GM21529 (cell line): ENCODE measurements at regions not wholly inside any gene's neighbourhood (a gene's known extent, or its start where the extent isn't known, plus 50 kb on each side); places are given as distances from the start of the nearest gene placed in this dataset.
"Not testable (repeated sequence)": the region's sequence is repeated elsewhere in the genome, so short reads cannot be mapped to it uniquely, and the experiment has no call there.

ENCODE experiments used
- ATAC-seq: cut with Tn5 transposase; IDR thresholded peaks from one replicate; pipeline ENCODE4 v1.9.1; 2021; ENCODE audit not compliant: unreplicated experiment

DNA sequence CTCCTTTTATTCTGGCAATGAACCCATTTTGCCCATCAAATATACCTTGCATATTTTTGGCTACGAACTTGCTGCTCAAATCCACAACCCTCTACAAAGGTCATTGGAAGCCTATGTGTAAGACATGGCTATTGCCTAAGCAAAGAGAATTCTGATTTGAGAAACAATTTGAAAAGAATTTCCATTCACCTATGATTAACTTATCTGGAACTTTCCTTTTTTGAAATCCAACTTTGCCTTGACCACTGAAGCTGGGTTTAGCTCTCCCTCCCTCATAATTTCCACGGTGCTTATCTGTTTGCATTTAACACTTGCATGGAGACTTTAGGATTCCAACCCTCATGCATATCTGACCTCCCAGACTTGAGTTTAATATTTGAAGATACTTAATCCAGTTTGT, 1514.7 kb upstream of the SLC10A2 start:
- no peak for ATAC-seq

DNA sequence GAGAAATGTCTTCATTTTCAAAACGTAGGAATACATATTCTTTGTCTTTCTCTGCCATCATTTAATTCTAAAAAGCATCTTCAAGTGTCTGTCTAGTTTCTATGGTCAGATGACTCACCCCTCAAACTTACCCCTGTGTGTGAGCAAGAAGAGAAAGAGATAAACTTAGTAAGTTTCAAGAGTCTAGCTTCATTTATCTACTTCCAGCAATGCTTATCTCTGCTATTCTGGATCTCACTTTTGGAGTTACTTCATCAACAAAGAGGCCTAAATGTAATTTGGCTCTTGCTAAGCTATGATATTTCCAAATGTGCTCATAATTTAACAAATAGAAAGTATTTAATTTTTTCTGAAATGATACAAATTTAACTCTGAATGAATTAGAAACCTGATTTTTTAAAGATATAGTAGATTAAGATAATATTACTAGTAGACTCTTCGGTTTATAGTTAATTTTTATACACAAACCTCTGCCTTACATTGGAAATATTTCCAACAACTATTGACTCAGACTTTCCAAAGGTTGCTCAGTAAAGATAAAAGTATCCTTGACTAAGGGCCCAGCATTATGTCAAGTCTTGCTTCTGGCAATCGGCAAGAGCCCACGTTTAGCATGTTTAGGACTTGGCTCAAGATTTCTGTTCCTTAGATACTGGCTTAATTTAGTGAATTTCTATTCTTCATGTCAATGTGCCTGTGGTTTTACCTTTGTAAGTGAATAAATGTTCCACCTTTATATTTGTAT, 1511.0 kb upstream of the SLC10A2 start:
- no peak for ATAC-seq

DNA sequence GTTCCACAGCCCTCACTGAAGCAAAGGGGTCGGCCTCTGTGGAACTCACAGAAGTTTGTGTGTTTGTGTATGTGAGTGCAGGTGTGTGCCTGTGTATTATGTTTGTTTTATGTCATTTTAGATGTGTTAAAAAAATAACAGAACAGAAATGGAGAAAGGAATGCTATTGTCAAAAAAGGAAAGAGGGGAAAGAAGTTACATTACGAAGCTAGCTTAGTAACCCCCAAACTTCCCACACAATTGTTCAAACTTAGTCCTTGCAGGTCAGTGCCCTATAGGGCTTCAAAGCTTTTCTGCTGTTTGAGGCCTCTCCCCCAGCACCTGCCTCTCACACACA, 1505.6 kb upstream of the SLC10A2 start:
- no peak for ATAC-seq

DNA sequence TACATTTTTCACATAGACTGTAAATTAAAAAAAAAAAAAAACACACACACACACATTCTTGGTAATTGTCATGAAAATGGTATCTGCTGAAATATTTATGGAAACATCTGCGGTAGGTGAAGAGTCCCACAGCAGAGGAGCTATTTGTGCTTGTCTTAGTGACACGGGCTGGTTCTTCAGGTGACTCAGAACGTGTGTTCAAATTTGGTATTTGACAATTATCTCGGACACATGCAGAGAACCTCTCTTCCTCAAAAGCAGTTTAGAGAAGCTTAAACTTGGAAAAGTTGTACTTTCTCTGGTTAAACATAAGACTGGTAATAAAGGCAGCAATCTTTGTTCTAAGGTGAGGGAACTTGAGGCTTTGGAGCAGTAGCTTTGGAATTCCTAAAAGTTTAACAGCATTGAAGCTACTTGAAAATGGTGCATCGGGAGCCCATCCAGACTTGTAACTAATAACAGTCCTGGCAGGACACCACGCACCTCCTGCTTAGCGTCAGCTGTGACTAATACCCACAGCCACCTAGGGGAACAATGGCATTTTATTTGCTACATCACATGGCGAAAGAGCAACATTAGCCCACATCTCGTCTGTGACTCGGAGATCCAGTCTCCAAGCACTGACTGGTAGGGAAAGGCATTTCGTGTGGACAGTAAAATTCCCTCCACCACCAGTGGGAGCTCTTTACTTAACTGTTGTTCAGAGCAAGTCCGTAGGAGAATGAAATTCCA, 1505.1 kb upstream of the SLC10A2 start:
- ATAC-seq, result no peak

DNA sequence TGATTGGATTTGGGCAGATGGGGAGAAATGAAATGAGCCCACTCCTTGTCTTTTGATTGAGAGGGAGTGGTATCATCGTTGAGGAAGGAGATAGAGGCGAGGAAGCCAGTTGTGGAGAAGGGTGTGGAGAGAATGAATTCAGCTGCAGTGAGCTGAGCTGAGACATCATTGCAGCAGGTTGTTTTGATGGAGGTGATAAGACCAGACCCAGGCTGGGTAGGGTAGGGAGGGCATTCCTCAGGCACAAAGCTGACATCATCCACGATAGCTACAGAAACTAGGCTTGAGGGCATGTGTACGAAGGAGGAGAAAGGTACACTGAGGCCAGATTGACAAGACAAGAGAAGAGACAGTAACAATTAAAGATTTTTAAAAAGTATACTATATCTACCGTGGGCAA, 1500.9 kb upstream of the SLC10A2 start:
- ATAC-seq, result no peak

DNA sequence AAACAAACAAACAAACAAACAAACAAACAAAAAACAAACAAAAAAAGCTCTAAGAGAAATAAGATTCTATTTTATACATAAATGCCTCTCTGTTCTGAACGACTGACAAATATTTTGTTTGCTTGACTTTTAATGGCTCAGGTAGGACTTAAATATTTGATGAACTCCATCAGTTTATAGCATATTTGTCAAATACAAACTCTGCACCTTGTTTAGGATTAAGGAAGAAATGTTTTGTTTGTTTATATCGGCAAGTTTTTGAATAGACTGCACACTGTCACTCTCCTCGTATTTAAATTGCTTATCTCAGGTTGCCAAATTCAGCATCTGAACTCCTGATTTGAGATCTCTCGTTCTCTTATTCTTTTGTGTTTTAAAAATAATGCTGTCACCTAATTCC, 1499.7 kb upstream of the SLC10A2 start:
- ATAC-seq, result no peak

DNA sequence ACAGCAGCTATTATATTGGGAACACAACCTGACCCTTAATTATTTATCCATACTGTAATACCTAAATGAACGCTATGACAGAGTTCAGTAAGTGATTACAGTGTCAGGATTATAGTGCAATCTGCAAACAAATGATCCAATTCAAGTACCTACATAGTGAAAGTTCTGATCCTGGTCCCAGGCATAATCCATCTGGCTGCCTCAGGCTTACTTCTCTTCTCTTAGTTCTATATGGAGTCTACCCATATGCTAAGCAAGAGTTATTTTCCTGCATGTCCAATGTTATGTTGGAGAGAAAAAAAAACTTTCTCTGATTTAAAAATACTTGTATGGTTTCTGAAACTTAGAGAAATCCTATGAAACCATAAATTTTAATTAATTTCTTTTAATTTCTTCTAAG, 1487.7 kb upstream of the SLC10A2 start:
- no peak for ATAC-seq

DNA sequence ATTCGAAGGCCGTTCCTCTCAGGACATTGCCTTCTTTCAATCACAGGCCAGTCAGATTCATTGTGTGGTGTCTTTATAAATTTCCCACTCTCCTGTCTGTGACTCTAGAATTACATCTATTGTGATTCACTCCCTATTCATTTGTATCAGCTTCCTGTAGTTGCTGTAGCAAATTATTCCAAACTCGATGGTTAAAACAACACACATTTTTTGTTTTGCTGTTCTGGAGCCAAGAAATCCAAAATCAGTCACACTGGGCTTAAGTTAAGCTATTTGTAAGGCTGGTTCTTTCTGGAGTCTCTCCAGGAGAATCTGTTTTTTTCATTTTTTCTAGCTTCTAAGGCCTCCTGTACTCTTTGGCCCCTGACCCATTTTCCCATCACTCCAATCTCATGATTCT, 1487.0 kb upstream of the SLC10A2 start:
- no peak for ATAC-seq

DNA sequence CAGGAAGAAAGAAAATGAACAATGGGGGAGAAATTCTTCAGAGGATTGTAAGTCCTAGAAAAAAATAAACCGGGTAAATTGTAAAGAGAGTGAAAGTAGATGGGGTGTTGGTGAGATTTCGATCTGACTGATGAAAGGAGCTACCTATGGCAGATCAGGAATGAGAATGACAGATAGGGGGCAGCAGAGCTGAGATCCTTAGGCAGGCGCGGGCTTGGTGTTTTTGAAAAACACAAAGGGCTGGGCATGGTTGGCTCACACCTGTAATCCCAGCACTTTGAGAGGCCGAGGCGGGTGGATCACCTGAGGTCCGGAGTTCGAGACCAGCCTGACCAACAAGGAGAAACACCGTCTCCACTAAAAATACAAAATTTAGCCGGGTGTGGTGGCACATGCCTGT, 1468.6 kb upstream of the SLC10A2 start:
- ATAC-seq, result no peak

DNA sequence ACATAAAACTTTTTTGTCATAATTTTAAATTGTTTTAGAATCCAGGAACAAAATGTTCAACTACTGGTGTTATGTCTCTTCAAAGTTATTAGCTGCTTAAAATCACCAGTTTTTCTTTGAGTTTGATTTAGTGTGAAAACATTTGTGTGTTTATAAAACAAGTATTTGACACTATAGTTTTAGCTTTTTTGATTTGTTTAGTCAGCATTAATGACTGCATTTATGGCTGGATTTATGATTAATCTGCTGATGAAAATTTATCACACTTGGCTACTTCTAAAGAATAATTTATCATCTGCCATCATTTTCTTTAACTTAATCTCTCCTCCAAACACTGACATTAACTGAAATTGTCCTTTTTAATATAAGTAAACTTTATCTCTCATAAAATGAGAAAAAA, 1465.9 kb upstream of the SLC10A2 start:
- no peak for ATAC-seq

DNA sequence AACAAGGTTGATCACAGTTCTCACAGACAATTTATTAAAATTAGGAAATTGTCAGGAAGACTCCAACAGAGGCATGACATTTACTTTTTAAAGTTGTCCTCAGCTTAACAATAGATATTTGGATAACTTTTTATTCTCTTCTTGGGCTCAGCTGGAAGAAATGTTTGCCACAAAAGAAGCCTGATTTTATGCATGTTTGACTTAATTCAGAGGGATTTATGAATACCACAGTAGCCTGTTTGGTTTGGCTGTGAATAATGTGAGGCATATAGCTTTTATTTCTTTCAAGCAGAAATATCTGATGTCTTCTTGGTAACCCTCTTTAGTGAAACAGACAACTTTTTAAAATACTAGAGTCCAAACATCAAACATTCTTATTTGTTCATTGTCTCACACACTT, 1464.5 kb upstream of the SLC10A2 start:
- no peak for ATAC-seq

DNA sequence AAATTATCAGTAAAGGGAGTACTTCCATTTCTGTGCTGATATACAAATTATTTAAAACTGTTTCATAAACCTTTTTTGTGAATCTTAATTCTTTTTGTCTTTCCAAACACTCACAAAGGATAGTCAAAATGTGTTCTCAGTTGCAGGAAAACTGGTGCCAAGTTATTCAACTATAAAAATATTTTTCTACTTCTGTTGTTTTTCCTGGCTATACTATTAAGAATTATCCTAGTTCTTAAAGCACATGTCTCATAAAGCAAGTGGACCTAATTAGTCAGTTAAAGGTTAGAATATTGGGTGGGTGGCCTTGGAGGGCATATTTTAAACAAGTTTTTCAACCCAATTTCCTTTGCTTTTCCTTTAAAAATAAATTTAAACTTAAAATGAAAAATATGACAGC, 1460.3 kb upstream of the SLC10A2 start:
- ATAC-seq, result no peak

DNA sequence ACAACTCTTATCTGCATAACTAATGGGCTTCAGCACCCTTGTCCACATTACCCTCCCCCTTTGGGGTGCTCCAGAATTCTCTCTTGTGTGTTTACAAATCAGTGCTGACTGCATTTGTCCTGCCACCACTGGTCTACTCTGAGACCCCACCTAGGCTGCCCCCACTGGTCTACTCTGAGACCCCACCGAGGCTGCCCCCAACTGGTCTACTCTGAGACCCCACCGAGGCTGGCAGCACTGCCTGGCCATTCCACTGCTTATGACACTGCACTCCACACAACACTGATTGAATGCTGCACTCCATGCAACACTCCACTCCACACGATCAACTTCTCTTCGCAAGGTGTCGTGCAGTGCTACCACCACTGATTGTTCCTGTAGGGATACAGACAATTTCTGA, 1459.2 kb upstream of the SLC10A2 start:
- ATAC-seq, result no peak

DNA sequence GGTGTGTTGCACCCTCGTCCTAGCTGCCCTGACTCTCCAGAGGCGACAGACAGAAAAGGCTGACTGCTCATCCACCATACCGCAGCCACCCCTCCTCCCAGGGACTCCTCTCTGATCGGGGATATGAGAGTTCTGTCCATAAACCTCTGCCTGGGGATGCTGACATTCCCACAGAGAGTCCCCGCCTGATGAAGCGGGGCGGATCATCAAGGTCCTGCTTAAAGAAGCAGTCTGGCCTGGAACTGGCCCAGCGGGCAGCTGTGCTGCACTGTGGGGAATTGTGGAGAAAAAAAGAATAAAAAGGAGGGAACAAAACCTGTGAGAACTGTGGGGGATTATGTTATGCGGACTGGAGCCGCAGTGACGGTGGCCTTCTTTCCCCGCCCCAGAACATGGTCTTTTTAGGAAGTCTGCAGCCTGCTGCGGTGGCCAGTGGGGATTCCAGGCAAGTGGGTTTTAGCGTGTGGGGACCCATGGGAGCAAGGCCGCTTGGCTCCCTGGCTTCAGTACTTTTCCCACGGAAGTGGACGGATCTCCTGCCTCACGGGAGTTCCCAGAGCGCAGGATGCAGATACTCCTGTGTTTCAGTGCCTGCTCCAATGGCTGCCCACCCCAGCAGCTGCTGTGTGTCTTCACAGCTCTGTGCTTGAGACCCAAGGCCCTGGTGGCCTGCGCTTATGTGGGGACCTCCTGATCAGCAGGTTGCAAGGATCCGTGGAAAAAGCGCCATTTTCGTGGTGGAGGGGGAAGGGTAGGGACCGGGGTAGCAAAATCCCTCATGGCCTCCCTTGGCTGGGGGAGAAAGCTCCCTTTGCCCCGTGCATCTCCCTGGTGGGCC, 1456.2 kb upstream of the SLC10A2 start:
- ATAC-seq, result no peak

DNA sequence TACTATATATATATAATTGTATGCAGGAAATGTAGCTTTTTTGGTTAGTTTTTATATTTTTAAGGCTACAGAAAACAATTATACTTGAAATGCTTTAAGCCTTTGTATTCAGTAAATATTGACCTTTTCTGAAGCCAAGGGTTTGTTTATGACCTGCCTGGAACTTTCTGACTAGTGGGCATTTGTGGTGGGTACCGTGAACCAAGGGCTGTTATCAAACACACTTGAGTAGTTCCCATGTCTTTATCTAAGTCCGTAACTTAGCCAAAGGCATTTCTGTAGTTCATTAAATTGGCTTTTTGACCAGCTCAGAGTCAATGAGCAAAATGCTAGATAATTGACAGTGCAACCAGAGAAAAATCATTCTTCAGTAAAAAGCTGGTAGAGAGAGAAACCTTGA, 1444.2 kb upstream of the SLC10A2 start:
- ATAC-seq, result no peak

DNA sequence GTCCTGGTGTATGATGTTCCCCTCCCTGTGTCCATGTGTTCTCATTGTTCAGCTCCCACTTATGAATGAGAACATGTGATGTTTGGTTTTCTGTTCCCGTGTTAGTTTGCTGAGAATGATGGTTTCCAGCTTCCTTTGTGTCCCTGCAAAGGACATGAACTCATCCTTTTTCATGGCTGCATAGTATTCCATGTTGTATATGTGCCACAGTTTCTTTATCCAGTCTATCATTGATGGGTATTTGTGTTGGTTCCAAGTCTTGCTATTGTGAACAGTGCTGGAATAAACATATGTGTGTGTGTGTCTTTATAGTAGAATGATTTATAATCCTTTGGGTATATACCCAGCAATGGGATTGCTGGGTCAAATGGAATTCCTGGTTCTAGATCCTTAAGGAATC, 1427.3 kb upstream of the SLC10A2 start:
- ATAC-seq, result not testable (repeated sequence)

DNA sequence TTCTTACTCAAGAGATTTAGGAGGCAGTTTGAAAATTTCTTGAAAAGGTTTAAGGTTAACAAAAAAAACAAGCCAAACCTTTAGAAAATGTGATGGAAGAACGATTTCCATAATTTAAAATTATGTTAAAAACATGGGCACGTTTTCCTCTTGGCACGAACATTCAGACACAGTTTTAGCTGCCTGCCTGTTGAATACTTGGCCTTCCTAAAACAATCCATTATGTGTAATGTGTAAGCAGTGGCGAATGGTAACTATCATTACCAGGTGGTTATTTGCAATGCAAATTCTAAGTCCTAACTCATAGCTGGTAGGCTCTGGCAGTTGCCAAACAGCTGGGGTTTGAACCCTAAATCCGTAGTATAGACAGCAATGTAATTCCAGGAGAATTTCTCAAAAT, 1425.7 kb upstream of the SLC10A2 start:
- ATAC-seq, result no peak

DNA sequence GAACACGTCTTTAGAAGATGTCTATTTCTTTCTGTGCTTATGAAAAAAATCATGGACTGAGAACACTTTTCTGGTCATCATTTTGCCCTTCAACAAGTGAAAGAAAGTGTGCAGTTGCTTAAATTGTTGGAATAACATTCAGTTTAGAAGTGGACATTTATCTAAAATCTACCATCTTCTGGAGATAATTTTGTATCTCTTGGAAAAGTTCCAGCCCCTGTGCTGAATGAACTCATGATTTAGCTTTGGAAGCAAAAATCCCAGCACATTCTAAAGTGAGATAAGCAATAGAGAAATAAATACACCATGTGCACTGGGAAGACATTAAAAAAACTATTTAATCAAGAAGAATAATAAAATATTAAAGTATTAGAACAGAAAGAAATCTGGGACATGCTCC, 1420.8 kb upstream of the SLC10A2 start:
- no peak for ATAC-seq

DNA sequence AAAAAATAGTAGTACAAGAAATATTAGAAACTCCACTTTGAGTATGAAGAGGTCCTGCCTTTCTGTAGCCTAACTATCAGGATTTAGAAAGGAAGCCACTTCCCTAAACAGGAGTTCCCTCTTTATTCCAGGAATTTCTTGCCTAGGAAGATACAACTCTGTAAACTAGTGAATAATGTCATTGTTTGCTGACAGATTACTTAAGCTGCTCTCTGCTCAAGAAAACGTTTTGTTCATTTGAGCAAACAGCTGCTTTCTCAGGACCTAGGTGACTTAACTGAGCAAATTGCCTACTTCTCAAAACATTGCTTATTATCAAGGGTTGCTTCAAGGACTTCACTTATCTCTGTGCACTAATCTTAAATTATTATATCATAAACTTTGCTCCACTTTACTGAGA, 1419.4 kb upstream of the SLC10A2 start:
- no peak for ATAC-seq

DNA sequence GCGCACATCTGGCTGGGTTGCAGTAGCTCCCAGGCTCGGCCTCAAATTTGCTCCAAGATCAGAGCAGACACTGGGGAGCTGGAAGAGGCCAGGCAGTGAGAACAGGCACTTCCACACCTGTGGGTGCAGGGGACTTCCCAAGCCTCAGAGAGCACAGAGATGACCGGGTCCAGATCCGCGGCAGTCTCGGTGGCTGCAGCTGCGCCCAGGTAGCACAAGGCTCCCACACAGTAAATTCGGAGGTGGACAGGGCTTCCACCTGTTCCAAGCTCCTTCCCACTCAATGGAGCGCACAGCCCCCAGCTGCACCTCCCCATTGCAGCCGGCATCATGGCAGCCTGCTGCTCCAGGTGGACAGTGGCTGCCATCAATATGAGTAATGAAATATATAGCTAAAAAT, 1417.4 kb upstream of the SLC10A2 start:
- ATAC-seq, result no peak

DNA sequence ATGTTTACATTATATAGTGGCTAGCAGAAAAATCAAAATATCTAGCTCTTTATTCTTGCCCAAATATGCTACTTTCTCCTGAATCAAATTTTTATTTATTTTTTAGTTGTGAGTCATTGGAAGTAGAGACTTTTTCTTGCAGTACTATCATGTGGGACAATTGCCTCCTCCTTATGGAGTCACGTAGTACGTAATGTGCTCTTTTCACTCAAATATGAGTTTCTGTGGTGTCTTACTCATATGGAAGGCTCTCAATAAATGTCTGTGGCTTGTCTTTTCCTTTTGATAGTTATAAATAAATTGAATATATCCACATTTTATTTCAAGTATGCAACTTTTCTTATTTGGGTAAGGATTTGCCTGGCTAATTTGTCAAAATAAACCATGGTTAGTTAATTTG, 1411.0 kb upstream of the SLC10A2 start:
- ATAC-seq, result no peak

DNA sequence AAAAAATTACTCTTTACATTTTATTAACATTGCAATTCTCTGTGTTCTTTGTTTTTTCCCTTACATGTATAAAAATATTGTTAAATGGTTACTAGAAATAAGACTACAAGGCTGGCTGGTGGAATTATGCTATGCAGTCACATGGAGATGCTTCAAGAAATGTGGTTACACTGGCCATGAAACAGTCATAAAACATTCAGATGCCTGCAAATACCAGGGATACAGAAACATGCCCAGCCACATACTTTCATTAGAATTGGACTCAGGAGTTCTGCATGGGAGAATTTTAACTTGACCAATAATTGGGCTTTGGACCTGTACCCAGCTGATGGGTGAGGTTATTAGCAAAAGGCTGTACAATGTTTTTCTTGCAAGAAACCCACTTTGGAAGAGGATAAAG, 1407.7 kb upstream of the SLC10A2 start:
- ATAC-seq, result no peak
